ENCODE measurements at regions not wholly inside any gene's neighbourhood (a gene's known extent, or its start where the extent isn't known, plus 50 kb on each side); places are given as distances from the start of the nearest gene placed in this dataset.
"Not testable (repeated sequence)": the region's sequence is repeated elsewhere in the genome, so short reads cannot be mapped to it uniquely, and the experiment has no call there.

GRCh38 chr5:93953442-93953841, 212.0 kb upstream of the POU5F2 start:
- Mint-ChIP-seq H3K9me3 (ENCODE audit: low read depth) (no peaks in the 10 kb centered on the region), H3K36me3 (ENCODE audit: insufficient read depth) (peaks cover 3% of the 10 kb centered on the region), H3K4me3 (ENCODE audit: low read depth) (no peak overlapping the region), H3K4me1 (ENCODE audit: low read depth) (no peaks in the 10 kb centered on the region), H3K27me3 (no peaks in the 10 kb centered on the region), H3K27ac (no peak overlapping the region)
- TF ChIP-seq, protein P1, sequence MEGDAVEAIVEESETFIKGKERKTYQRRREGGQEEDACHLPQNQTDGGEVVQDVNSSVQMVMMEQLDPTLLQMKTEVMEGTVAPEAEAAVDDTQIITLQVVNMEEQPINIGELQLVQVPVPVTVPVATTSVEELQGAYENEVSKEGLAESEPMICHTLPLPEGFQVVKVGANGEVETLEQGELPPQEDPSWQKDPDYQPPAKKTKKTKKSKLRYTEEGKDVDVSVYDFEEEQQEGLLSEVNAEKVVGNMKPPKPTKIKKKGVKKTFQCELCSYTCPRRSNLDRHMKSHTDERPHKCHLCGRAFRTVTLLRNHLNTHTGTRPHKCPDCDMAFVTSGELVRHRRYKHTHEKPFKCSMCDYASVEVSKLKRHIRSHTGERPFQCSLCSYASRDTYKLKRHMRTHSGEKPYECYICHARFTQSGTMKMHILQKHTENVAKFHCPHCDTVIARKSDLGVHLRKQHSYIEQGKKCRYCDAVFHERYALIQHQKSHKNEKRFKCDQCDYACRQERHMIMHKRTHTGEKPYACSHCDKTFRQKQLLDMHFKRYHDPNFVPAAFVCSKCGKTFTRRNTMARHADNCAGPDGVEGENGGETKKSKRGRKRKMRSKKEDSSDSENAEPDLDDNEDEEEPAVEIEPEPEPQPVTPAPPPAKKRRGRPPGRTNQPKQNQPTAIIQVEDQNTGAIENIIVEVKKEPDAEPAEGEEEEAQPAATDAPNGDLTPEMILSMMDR (IDR thresholded peaks at IDR 0.05; ENCODE audit: unreplicated experiment) = no peak
- no peak for DNase-seq (ENCODE audit: low spot score, unreplicated experiment)

GRCh38 chr5:93941897-93942296, 200.5 kb upstream of the POU5F2 start:
- H3K36me3 Mint-ChIP-seq (ENCODE audit: insufficient read depth) = no peaks in the 10 kb centered on the region
- H3K4me3 Mint-ChIP-seq (ENCODE audit: low read depth) = no peak overlapping the region
- DNase-seq (ENCODE audit: low spot score, unreplicated experiment) = no peak
- H3K4me1 Mint-ChIP-seq (ENCODE audit: low read depth) = peaks cover 2% of the 10 kb centered on the region
- TF ChIP-seq, protein P1 (IDR thresholded peaks at IDR 0.05; ENCODE audit: unreplicated experiment) = no peak
- no peaks in the 10 kb centered on the region for H3K9me3 Mint-ChIP-seq (ENCODE audit: low read depth)
- no peak overlapping the region for H3K27ac Mint-ChIP-seq
- no peaks in the 10 kb centered on the region for H3K27me3 Mint-ChIP-seq

- H3K27me3 Mint-ChIP-seq; DNase-seq (ENCODE audit: low spot score, unreplicated experiment); H3K4me1 Mint-ChIP-seq (ENCODE audit: low read depth); H3K36me3 Mint-ChIP-seq (ENCODE audit: insufficient read depth); H3K27ac Mint-ChIP-seq; H3K4me3 Mint-ChIP-seq (ENCODE audit: low read depth): not testable (repeated sequence)
- H3K9me3 Mint-ChIP-seq (ENCODE audit: low read depth) = peaks cover 12% of the 10 kb centered on the region
Observed at GRCh38 chr5:93933269-93933668, 191.9 kb upstream of the POU5F2 start.

GRCh38 chr5:93930098-93930497, 188.7 kb upstream of the POU5F2 start:
- TF ChIP-seq, protein P1 (IDR thresholded peaks at IDR 0.05; ENCODE audit: unreplicated experiment) = no peak
- H3K4me3 Mint-ChIP-seq (ENCODE audit: low read depth) = no peak overlapping the region

GRCh38 chr5:93929131-93929530, 187.7 kb upstream of the POU5F2 start:
- no peak for DNase-seq (ENCODE audit: low spot score, unreplicated experiment)
- Mint-ChIP-seq H3K27me3 (no peaks in the 10 kb centered on the region), H3K9me3 (ENCODE audit: low read depth) (peaks cover 2% of the 10 kb centered on the region), H3K27ac (no peak overlapping the region), H3K4me1 (ENCODE audit: low read depth) (no peaks in the 10 kb centered on the region), H3K36me3 (ENCODE audit: insufficient read depth) (peaks cover 1% of the 10 kb centered on the region), H3K4me3 (ENCODE audit: low read depth) (no peak overlapping the region)
- TF ChIP-seq, protein P1 (IDR thresholded peaks at IDR 0.05; ENCODE audit: unreplicated experiment) = no peak

More at GRCh38 chr5:93930098-93930497, 188.7 kb upstream of the POU5F2 start:
- peaks cover 8% of the 10 kb centered on the region for H3K9me3 Mint-ChIP-seq (ENCODE audit: low read depth)
- H3K27ac Mint-ChIP-seq = no peak overlapping the region
- peaks cover 6% of the 10 kb centered on the region for H3K36me3 Mint-ChIP-seq (ENCODE audit: insufficient read depth)
- no peaks in the 10 kb centered on the region for H3K27me3 Mint-ChIP-seq
- no peaks in the 10 kb centered on the region for H3K4me1 Mint-ChIP-seq (ENCODE audit: low read depth)
- DNase-seq (ENCODE audit: low spot score, unreplicated experiment) = no peak

DNA sequence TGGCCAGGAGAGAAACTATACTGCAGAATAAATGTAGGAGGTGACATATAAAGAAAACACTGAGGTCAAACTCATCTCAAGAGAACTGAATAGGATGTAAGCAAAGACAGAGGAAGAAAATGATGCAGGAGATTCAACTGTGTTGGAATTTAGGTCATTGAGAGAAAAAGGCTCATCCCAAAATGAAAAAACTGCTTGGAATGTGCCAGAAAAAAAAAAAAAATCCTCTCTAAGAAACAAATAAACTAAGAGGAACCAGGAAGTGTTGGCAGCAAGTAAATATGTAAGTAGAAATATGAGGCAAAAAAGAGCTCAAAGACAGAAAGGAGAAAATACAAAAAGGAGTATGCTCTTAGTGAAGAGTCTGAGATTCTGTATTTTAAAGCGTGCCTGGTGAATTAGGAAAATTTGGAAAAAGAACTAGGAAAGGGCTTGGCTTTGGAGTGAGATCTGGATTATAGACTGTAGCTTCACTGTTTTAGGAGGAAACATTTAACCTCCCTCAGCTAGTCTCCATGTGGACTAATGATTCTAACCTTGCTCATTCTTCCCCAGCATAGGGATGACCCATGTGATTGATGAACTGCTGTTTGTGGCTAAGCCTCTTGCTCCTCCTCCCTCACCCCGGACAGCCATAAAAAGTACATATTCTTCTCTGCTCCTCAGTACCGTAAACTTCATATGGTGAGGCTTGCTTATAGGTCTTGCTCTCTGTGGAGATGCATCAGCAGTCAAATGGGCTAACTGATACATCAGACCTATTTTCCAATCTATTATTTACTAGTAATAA, 185.6 kb upstream of the POU5F2 start:
- H3K27ac Mint-ChIP-seq = no peak overlapping the region
- no peaks in the 10 kb centered on the region for H3K9me3 Mint-ChIP-seq (ENCODE audit: low read depth)
- H3K27me3 Mint-ChIP-seq = no peaks in the 10 kb centered on the region
- H3K36me3 Mint-ChIP-seq (ENCODE audit: insufficient read depth) = peaks cover 2% of the 10 kb centered on the region
- TF ChIP-seq, protein P1 (IDR thresholded peaks at IDR 0.05; ENCODE audit: unreplicated experiment) = no peak
- H3K4me3 Mint-ChIP-seq (ENCODE audit: low read depth) = no peak overlapping the region
- no peaks in the 10 kb centered on the region for H3K4me1 Mint-ChIP-seq (ENCODE audit: low read depth)
- DNase-seq (ENCODE audit: low spot score, unreplicated experiment) = no peak

All from progenitor cell of endocrine pancreas (in vitro differentiated cells).